ENCODE measurements at regions not wholly inside any gene's neighbourhood (a gene's known extent, or its start where the extent isn't known, plus 50 kb on each side); places are given as distances from the start of the nearest gene placed in this dataset.

GRCh38 chr18:37873416-37873815, 307.8 kb upstream of the CELF4 start:
- Histone ChIP-seq H3K9ac (ENCODE audit: control insufficient read depth, insufficient read depth, low read length) (no peak overlapping the region), H3K36me3 (ENCODE audit: control insufficient read depth in 2 of 2, insufficient read depth in 2 of 2, low read length in 1 of 2) (no peaks in the 10 kb centered on the region), H3K4me2 (ENCODE audit: control insufficient read depth, insufficient read depth) (no peak overlapping the region), H3K9me3 (replicated peaks; ENCODE audit: control insufficient read depth, insufficient read depth, low read length) (no peaks in the 10 kb centered on the region), H3K27ac (ENCODE audit: control insufficient read depth, insufficient read depth) (no peak overlapping the region), H3K4me3 (no peak overlapping the region), H3K27me3 (replicated peaks in 1 of 2; ENCODE audit: control insufficient read depth in 2 of 2, insufficient read depth in 2 of 2, low read length in 1 of 2) (no peaks in the 10 kb centered on the region), H3K79me2 (ENCODE audit: control insufficient read depth, insufficient read depth, low read length) (no peaks in the 10 kb centered on the region), H3K4me1 (ENCODE audit: control insufficient read depth, insufficient read depth, low read length) (no peaks in the 10 kb centered on the region), H4K20me1 (ENCODE audit: control insufficient read depth, insufficient read depth) (no peaks in the 10 kb centered on the region), H2AFZ (ENCODE audit: control insufficient read depth, low read depth, low read length) (no peak overlapping the region)
- TF ChIP-seq TARDBP (IDR thresholded peaks at IDR 0.05; ENCODE audit: borderline replicate concordance) = no peak
- TF ChIP-seq TCF3 (IDR thresholded peaks at IDR 0.05; ENCODE audit: borderline replicate concordance, insufficient read depth, low read depth, low read length) = no peak
- TF ChIP-seq CREB1 (IDR thresholded peaks at IDR 0.05; ENCODE audit: low read depth) = no peak
- ChIA-PET CTCF (no interaction called here), RAD21 (ENCODE audit: unreplicated experiment) (no interaction called here), POLR2A (no interaction called here), SMC1A (ENCODE audit: uncharacterized antibody, unreplicated experiment) (no interaction called here)
- in situ Hi-C loops (cut with MboI) = no loop called here
- WGBS (ENCODE audit: insufficient coverage, insufficient replicate concordance, low lambda C conversion rate, missing lambda C conversion rate) = 0% methylated on average over 1 of the region's 1 CpG
- no TSS peak for BruUV-seq (replicated peaks)
- ATAC-seq (no peak), FAIRE-seq (no peak), DNase-seq (ENCODE audit: low read depth, low spot score) (no peak)
- intact Hi-C loops (cut with micrococcal nuclease; ENCODE audit: unreplicated experiment) = no loop called here

DNA sequence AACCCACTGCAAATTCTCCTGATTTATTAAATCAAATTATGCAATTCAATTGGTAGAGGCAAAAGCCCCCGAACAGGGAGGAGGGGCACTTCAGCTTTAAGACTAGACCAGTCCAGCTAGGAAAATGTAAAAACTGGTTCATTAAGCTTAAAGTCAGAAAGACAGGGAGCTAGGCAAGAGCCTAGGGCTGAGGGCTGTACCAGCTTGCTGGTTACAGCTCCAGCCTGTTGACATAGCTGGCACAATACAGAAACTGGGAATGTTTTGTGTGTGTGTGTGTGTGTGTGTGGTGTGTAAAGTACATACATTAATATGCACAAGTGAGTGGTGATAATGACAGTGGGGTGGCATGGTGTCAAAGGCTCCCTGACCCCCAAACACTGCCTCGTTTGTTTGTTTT, 307.0 kb upstream of the CELF4 start:
- ChIA-PET RAD21 (ENCODE audit: unreplicated experiment) (no interaction called here), SMC1A (ENCODE audit: uncharacterized antibody, unreplicated experiment) (no interaction called here), POLR2A (no interaction called here), CTCF (no interaction called here)
- Histone ChIP-seq H4K20me1 (ENCODE audit: control insufficient read depth, insufficient read depth) (no peaks in the 10 kb centered on the region), H3K27me3 (replicated peaks in 1 of 2; ENCODE audit: control insufficient read depth in 2 of 2, insufficient read depth in 2 of 2, low read length in 1 of 2) (no peaks in the 10 kb centered on the region), H3K36me3 (ENCODE audit: control insufficient read depth in 2 of 2, insufficient read depth in 2 of 2, low read length in 1 of 2) (no peaks in the 10 kb centered on the region), H3K79me2 (ENCODE audit: control insufficient read depth, insufficient read depth, low read length) (no peaks in the 10 kb centered on the region), H3K9ac (ENCODE audit: control insufficient read depth, insufficient read depth, low read length) (no peak overlapping the region), H3K9me3 (replicated peaks; ENCODE audit: control insufficient read depth, insufficient read depth, low read length) (no peaks in the 10 kb centered on the region), H3K4me3 (no peak overlapping the region), H2AFZ (ENCODE audit: control insufficient read depth, low read depth, low read length) (no peak overlapping the region), H3K4me2 (ENCODE audit: control insufficient read depth, insufficient read depth) (no peak overlapping the region), H3K27ac (ENCODE audit: control insufficient read depth, insufficient read depth) (no peak overlapping the region), H3K4me1 (ENCODE audit: control insufficient read depth, insufficient read depth, low read length) (no peaks in the 10 kb centered on the region)
- DNase-seq (ENCODE audit: low read depth, low spot score) = no peak
- ATAC-seq = no peak
- intact Hi-C loops (cut with micrococcal nuclease; ENCODE audit: unreplicated experiment) (no loop called here), in situ Hi-C loops (cut with MboI) (no loop called here)
- 0% methylated on average over 2 of the region's 2 CpGs for WGBS (ENCODE audit: insufficient coverage, insufficient replicate concordance, low lambda C conversion rate, missing lambda C conversion rate)
- no peak for FAIRE-seq
- BruUV-seq (replicated peaks) = no TSS peak
- no peak for TF ChIP-seq EGR1 (IDR thresholded peaks at IDR 0.05; ENCODE audit: borderline replicate concordance in 1 of 2, low read depth in 2 of 2, low read length in 2 of 2)
- no peak for TF ChIP-seq LARP7 (IDR thresholded peaks at IDR 0.05)
- TF ChIP-seq, protein P1, sequence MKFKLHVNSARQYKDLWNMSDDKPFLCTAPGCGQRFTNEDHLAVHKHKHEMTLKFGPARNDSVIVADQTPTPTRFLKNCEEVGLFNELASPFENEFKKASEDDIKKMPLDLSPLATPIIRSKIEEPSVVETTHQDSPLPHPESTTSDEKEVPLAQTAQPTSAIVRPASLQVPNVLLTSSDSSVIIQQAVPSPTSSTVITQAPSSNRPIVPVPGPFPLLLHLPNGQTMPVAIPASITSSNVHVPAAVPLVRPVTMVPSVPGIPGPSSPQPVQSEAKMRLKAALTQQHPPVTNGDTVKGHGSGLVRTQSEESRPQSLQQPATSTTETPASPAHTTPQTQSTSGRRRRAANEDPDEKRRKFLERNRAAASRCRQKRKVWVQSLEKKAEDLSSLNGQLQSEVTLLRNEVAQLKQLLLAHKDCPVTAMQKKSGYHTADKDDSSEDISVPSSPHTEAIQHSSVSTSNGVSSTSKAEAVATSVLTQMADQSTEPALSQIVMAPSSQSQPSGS (IDR thresholded peaks at IDR 0.05; ENCODE audit: low read length) = no peak
- TF ChIP-seq MYC (IDR thresholded peaks at IDR 0.05; ENCODE audit: insufficient read depth, insufficient read length, insufficient replicate concordance, low read length, severe bottlenecking) = no peak
- TF ChIP-seq, protein P2, sequence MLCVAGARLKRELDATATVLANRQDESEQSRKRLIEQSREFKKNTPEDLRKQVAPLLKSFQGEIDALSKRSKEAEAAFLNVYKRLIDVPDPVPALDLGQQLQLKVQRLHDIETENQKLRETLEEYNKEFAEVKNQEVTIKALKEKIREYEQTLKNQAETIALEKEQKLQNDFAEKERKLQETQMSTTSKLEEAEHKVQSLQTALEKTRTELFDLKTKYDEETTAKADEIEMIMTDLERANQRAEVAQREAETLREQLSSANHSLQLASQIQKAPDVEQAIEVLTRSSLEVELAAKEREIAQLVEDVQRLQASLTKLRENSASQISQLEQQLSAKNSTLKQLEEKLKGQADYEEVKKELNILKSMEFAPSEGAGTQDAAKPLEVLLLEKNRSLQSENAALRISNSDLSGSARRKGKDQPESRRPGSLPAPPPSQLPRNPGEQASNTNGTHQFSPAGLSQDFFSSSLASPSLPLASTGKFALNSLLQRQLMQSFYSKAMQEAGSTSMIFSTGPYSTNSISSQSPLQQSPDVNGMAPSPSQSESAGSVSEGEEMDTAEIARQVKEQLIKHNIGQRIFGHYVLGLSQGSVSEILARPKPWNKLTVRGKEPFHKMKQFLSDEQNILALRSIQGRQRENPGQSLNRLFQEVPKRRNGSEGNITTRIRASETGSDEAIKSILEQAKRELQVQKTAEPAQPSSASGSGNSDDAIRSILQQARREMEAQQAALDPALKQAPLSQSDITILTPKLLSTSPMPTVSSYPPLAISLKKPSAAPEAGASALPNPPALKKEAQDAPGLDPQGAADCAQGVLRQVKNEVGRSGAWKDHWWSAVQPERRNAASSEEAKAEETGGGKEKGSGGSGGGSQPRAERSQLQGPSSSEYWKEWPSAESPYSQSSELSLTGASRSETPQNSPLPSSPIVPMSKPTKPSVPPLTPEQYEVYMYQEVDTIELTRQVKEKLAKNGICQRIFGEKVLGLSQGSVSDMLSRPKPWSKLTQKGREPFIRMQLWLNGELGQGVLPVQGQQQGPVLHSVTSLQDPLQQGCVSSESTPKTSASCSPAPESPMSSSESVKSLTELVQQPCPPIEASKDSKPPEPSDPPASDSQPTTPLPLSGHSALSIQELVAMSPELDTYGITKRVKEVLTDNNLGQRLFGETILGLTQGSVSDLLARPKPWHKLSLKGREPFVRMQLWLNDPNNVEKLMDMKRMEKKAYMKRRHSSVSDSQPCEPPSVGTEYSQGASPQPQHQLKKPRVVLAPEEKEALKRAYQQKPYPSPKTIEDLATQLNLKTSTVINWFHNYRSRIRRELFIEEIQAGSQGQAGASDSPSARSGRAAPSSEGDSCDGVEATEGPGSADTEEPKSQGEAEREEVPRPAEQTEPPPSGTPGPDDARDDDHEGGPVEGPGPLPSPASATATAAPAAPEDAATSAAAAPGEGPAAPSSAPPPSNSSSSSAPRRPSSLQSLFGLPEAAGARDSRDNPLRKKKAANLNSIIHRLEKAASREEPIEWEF (IDR thresholded peaks at IDR 0.05; ENCODE audit: insufficient replicate concordance, low read depth, low read length) = no peak
- TF ChIP-seq MEF2A (IDR thresholded peaks at IDR 0.05; ENCODE audit: insufficient read depth, low read depth, low read length) = no peak

Measured in GM12878 (cell line).